GM23338 (cell line): ENCODE measurements at regions not wholly inside any gene's neighbourhood (a gene's known extent, or its start where the extent isn't known, plus 50 kb on each side); places are given as distances from the start of the nearest gene placed in this dataset.

Experiments
- ATAC-seq: fragments of 200-7000 bp; cut with Tn5 transposase; 3 replicates; pipeline ENCODE4 v1.9.1; 2020
- DNase-seq: peaks from one replicate; pipeline ENCODE4 v3.0.0-alpha.2; 2015; ENCODE audit warnings: low spot score
- H2AFZ ChIP-seq: fragments of 200-600 bp; sonication (generic); 2 replicates; pipeline ENCODE4 v1.8.0; 2016; ENCODE audit warnings: antibody characterized with exemption, mild to moderate bottlenecking, moderate library complexity
- H3F3A ChIP-seq: fragments of 200-600 bp; sonication (generic); replicated peaks from 2 replicates; pipeline ENCODE4 v1.8.0; 2017; ENCODE audit warnings: antibody characterized with exemption, mixed run types, low read depth
- H3K27ac ChIP-seq: fragments of 200-600 bp; sonication (generic); 2 replicates; pipeline ENCODE4 v1.6.1; 2016; ENCODE audit warnings: low read depth
- H3K27me3 ChIP-seq: fragments of 200-600 bp; sonication (generic); 2 replicates; pipeline ENCODE4 v1.8.0; 2016; ENCODE audit warnings: mild to moderate bottlenecking, mixed run types, moderate library complexity; ENCODE audit not compliant: insufficient read depth
- H3K36me3 ChIP-seq: fragments of 200-600 bp; sonication (generic); 2 replicates; pipeline ENCODE4 v1.8.0; 2016; ENCODE audit warnings: mild to moderate bottlenecking; ENCODE audit not compliant: insufficient read depth
- H3K4me1 ChIP-seq: fragments of 200-600 bp; sonication (generic); 2 replicates; pipeline ENCODE4 v1.8.0; 2016; ENCODE audit warnings: mild to moderate bottlenecking, moderate library complexity; ENCODE audit not compliant: insufficient read depth
- H3K4me2 ChIP-seq: fragments of 200-600 bp; sonication (generic); 2 replicates; pipeline ENCODE4 v1.7.1; 2017; ENCODE audit warnings: mixed run types
- H3K4me3 ChIP-seq: fragments of 200-600 bp; sonication (generic); 2 replicates; pipeline ENCODE4 v1.6.1; 2016; ENCODE audit warnings: mixed run types
- H3K79me2 ChIP-seq: fragments of 200-600 bp; sonication (generic); replicated peaks from 2 replicates; pipeline ENCODE4 v1.8.0; 2017; ENCODE audit warnings: mild to moderate bottlenecking; ENCODE audit not compliant: insufficient read depth
- H3K9me2 ChIP-seq: fragments of 200-600 bp; sonication (generic); 2 replicates; pipeline ENCODE4 v1.8.0; 2017; ENCODE audit not compliant: insufficient read depth
- H4K20me1 ChIP-seq: fragments of 200-600 bp; sonication (generic); replicated peaks from 2 replicates; pipeline ENCODE4 v1.8.0; 2017; ENCODE audit warnings: mild to moderate bottlenecking; ENCODE audit not compliant: insufficient read depth
- H3K27ac Mint-ChIP-seq: 2 replicates; pipeline ENCODE4 v1.8.0; 2020; ENCODE audit warnings: inconsistent platforms, mild to moderate bottlenecking, moderate library complexity, mixed read lengths
- H3K27me3 Mint-ChIP-seq: 3 replicates; pipeline ENCODE4 v1.8.0; 2022; ENCODE audit warnings: low read depth, mild to moderate bottlenecking, moderate library complexity, mixed read lengths, inconsistent platforms; ENCODE audit not compliant: insufficient read depth, poor library complexity
- H3K36me3 Mint-ChIP-seq: 3 replicates; pipeline ENCODE4 v1.8.0; 2021; ENCODE audit warnings: low read depth, mild to moderate bottlenecking, inconsistent platforms, moderate library complexity, mixed read lengths
- H3K4me1 Mint-ChIP-seq: 3 replicates; pipeline ENCODE4 v1.8.0; 2020; ENCODE audit warnings: mild to moderate bottlenecking, inconsistent platforms, mixed read lengths
- H3K4me3 Mint-ChIP-seq: 3 replicates; pipeline ENCODE4 v1.8.0; 2021; ENCODE audit warnings: moderate library complexity, mild to moderate bottlenecking, inconsistent platforms, mixed read lengths
- H3K9me3 Mint-ChIP-seq: 3 replicates; pipeline ENCODE4 v1.8.0; 2020; ENCODE audit warnings: moderate library complexity, mild to moderate bottlenecking, inconsistent platforms, mixed read lengths
- CREB1 ChIP-seq: fragments of 250-450 bp; sonication (Bioruptor Pico); IDR thresholded peaks from 2 replicates; pipeline ENCODE4 v1.5.0; 2020; ENCODE audit warnings: low read depth, mild to moderate bottlenecking, moderate library complexity
- EZH2 ChIP-seq: fragments of 200-600 bp; sonication (generic); IDR thresholded peaks from one replicate; pipeline ENCODE4 v1.8.0; 2017; ENCODE audit warnings: antibody characterized with exemption, mild to moderate bottlenecking, low read depth; ENCODE audit not compliant: unreplicated experiment
- EZH2phosphoT487 ChIP-seq: fragments of 200-600 bp; sonication (generic); IDR thresholded peaks from one replicate; pipeline ENCODE4 v1.8.1; 2018; ENCODE audit warnings: antibody characterized with exemption; ENCODE audit not compliant: unreplicated experiment
- JUNB ChIP-seq: IDR thresholded peaks from one replicate; pipeline ENCODE4 v1.6.1; 2016; ENCODE audit warnings: antibody characterized with exemption; ENCODE audit not compliant: unreplicated experiment
- NANOG ChIP-seq: IDR thresholded peaks from 2 replicates; pipeline ENCODE4 v1.6.1; 2016; ENCODE audit warnings: antibody characterized with exemption, borderline replicate concordance
- POLR2AphosphoS5 ChIP-seq: IDR thresholded peaks from 2 replicates; pipeline ENCODE4 v1.6.1; 2016; ENCODE audit warnings: antibody characterized with exemption, low read depth
- STAT1 ChIP-seq: IDR thresholded peaks from one replicate; pipeline ENCODE4 v1.6.1; 2016; ENCODE audit warnings: antibody characterized with exemption; ENCODE audit not compliant: unreplicated experiment
- TF ChIP-seq, protein P1 (sequence below): IDR thresholded peaks from one replicate; pipeline ENCODE4 v1.6.1; 2018; ENCODE audit warnings: antibody characterized with exemption; ENCODE audit not compliant: unreplicated experiment
- TF ChIP-seq, protein P2 (sequence below): IDR thresholded peaks from 2 replicates; pipeline ENCODE4 v1.6.1; 2016; ENCODE audit warnings: antibody characterized with exemption
- TF ChIP-seq, protein P3 (sequence below), 2 experiments: fragments of 200-600 bp in 1 of 2; sonication (generic) in 1 of 2; conservative IDR thresholded peaks; 2 replicates each; pipeline versions ENCODE4 v1.5.1 to v1.6.1; 2016 to 2017; ENCODE audit warnings: antibody characterized with exemption in 2 of 2, low read depth in 2 of 2, mild to moderate bottlenecking in 2 of 2, moderate library complexity in 1 of 2
- TF ChIP-seq, protein P4 (sequence below): fragments of 250-450 bp; sonication (Bioruptor Pico); IDR thresholded peaks from 2 replicates; pipeline ENCODE4 v1.5.0; 2020; ENCODE audit warnings: mild to moderate bottlenecking, moderate library complexity

DNA sequence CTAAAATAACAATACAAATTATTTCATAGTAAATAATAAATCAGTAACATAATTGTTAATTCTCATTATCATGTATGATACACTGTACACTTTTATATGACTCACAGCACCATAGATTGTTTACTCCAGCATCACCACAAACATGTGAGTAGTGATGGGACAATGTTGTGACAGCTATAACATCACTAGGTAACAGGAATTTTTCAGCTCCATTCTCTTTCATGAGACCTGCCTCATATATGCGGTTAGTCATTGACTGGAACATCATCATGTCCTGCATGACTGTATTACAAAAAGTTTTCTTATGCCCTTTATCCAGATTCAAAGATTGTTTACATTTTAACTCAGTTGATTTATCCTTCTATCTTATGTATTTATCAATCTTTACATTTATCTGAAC lies 1530.0 kb downstream of the PCDH18 start (continued):
- TF ChIP-seq, protein P1, sequence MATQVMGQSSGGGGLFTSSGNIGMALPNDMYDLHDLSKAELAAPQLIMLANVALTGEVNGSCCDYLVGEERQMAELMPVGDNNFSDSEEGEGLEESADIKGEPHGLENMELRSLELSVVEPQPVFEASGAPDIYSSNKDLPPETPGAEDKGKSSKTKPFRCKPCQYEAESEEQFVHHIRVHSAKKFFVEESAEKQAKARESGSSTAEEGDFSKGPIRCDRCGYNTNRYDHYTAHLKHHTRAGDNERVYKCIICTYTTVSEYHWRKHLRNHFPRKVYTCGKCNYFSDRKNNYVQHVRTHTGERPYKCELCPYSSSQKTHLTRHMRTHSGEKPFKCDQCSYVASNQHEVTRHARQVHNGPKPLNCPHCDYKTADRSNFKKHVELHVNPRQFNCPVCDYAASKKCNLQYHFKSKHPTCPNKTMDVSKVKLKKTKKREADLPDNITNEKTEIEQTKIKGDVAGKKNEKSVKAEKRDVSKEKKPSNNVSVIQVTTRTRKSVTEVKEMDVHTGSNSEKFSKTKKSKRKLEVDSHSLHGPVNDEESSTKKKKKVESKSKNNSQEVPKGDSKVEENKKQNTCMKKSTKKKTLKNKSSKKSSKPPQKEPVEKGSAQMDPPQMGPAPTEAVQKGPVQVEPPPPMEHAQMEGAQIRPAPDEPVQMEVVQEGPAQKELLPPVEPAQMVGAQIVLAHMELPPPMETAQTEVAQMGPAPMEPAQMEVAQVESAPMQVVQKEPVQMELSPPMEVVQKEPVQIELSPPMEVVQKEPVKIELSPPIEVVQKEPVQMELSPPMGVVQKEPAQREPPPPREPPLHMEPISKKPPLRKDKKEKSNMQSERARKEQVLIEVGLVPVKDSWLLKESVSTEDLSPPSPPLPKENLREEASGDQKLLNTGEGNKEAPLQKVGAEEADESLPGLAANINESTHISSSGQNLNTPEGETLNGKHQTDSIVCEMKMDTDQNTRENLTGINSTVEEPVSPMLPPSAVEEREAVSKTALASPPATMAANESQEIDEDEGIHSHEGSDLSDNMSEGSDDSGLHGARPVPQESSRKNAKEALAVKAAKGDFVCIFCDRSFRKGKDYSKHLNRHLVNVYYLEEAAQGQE: no peak
- TF ChIP-seq JUNB (no peak), EZH2 (no peak), POLR2AphosphoS5 (no peak)
- TF ChIP-seq, protein P2, sequence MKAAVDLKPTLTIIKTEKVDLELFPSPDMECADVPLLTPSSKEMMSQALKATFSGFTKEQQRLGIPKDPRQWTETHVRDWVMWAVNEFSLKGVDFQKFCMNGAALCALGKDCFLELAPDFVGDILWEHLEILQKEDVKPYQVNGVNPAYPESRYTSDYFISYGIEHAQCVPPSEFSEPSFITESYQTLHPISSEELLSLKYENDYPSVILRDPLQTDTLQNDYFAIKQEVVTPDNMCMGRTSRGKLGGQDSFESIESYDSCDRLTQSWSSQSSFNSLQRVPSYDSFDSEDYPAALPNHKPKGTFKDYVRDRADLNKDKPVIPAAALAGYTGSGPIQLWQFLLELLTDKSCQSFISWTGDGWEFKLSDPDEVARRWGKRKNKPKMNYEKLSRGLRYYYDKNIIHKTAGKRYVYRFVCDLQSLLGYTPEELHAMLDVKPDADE: no peak

- Histone ChIP-seq H3K4me1 (no peaks in the 10 kb centered on the region), H3K27me3 (no peaks in the 10 kb centered on the region), H3K4me3 (no peak overlapping the region), H3F3A (no peaks in the 10 kb centered on the region), H3K79me2 (no peaks in the 10 kb centered on the region), H3K9me2 (no peaks in the 10 kb centered on the region), H2AFZ (no peak overlapping the region), H3K4me2 (no peak overlapping the region), H3K27ac (no peak overlapping the region), H4K20me1 (no peaks in the 10 kb centered on the region), H3K36me3 (no peaks in the 10 kb centered on the region)
- Mint-ChIP-seq H3K27me3 (no peaks in the 10 kb centered on the region), H3K4me3 (no peak overlapping the region), H3K27ac (no peak overlapping the region), H3K4me1 (no peaks in the 10 kb centered on the region), H3K36me3 (no peaks in the 10 kb centered on the region), H3K9me3 (no peaks in the 10 kb centered on the region)
- DNase-seq (no peak), ATAC-seq (no peak)
- TF ChIP-seq EZH2: no peak
- TF ChIP-seq, protein P2: no peak
- TF ChIP-seq, protein P3, sequence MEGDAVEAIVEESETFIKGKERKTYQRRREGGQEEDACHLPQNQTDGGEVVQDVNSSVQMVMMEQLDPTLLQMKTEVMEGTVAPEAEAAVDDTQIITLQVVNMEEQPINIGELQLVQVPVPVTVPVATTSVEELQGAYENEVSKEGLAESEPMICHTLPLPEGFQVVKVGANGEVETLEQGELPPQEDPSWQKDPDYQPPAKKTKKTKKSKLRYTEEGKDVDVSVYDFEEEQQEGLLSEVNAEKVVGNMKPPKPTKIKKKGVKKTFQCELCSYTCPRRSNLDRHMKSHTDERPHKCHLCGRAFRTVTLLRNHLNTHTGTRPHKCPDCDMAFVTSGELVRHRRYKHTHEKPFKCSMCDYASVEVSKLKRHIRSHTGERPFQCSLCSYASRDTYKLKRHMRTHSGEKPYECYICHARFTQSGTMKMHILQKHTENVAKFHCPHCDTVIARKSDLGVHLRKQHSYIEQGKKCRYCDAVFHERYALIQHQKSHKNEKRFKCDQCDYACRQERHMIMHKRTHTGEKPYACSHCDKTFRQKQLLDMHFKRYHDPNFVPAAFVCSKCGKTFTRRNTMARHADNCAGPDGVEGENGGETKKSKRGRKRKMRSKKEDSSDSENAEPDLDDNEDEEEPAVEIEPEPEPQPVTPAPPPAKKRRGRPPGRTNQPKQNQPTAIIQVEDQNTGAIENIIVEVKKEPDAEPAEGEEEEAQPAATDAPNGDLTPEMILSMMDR (conservative IDR thresholded peaks at IDR 0.05; ENCODE audit: low read depth in 2 of 2): no peak
- TF ChIP-seq, protein P4, sequence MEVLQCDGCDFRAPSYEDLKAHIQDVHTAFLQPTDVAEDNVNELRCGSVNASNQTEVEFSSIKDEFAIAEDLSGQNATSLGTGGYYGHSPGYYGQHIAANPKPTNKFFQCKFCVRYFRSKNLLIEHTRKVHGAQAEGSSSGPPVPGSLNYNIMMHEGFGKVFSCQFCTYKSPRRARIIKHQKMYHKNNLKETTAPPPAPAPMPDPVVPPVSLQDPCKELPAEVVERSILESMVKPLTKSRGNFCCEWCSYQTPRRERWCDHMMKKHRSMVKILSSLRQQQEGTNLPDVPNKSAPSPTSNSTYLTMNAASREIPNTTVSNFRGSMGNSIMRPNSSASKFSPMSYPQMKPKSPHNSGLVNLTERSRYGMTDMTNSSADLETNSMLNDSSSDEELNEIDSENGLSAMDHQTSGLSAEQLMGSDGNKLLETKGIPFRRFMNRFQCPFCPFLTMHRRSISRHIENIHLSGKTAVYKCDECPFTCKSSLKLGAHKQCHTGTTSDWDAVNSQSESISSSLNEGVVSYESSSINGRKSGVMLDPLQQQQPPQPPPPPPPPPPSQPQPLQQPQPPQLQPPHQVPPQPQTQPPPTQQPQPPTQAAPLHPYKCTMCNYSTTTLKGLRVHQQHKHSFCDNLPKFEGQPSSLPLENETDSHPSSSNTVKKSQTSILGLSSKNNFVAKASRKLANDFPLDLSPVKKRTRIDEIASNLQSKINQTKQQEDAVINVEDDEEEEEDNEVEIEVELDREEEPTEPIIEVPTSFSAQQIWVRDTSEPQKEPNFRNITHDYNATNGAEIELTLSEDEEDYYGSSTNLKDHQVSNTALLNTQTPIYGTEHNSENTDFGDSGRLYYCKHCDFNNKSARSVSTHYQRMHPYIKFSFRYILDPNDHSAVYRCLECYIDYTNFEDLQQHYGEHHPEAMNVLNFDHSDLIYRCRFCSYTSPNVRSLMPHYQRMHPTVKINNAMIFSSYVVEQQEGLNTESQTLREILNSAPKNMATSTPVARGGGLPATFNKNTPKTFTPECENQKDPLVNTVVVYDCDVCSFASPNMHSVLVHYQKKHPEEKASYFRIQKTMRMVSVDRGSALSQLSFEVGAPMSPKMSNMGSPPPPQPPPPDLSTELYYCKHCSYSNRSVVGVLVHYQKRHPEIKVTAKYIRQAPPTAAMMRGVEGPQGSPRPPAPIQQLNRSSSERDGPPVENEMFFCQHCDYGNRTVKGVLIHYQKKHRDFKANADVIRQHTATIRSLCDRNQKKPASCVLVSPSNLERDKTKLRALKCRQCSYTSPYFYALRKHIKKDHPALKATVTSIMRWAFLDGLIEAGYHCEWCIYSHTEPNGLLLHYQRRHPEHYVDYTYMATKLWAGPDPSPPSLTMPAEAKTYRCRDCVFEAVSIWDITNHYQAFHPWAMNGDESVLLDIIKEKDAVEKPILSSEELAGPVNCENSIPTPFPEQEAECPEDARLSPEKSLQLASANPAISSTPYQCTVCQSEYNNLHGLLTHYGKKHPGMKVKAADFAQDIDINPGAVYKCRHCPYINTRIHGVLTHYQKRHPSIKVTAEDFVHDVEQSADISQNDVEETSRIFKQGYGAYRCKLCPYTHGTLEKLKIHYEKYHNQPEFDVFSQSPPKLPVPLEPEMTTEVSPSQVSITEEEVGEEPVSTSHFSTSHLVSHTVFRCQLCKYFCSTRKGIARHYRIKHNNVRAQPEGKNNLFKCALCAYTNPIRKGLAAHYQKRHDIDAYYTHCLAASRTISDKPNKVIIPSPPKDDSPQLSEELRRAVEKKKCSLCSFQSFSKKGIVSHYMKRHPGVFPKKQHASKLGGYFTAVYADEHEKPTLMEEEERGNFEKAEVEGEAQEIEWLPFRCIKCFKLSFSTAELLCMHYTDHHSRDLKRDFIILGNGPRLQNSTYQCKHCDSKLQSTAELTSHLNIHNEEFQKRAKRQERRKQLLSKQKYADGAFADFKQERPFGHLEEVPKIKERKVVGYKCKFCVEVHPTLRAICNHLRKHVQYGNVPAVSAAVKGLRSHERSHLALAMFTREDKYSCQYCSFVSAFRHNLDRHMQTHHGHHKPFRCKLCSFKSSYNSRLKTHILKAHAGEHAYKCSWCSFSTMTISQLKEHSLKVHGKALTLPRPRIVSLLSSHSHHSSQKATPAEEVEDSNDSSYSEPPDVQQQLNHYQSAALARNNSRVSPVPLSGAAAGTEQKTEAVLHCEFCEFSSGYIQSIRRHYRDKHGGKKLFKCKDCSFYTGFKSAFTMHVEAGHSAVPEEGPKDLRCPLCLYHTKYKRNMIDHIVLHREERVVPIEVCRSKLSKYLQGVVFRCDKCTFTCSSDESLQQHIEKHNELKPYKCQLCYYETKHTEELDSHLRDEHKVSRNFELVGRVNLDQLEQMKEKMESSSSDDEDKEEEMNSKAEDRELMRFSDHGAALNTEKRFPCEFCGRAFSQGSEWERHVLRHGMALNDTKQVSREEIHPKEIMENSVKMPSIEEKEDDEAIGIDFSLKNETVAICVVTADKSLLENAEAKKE (CRISPR knock-in tag): no peak
- TF ChIP-seq JUNB: no peak
- TF ChIP-seq CREB1 (CRISPR knock-in tag): no peak
- no peak for TF ChIP-seq STAT1
- no peak for TF ChIP-seq NANOG
- no peak for TF ChIP-seq EZH2phosphoT487
Measured at GRCh38 chr4:136001791-136002190, 1530.5 kb downstream of the PCDH18 start.
